ENCODE measurements at regions not wholly inside any gene's neighbourhood (a gene's known extent, or its start where the extent isn't known, plus 50 kb on each side); places are given as distances from the start of the nearest gene placed in this dataset.

DNA sequence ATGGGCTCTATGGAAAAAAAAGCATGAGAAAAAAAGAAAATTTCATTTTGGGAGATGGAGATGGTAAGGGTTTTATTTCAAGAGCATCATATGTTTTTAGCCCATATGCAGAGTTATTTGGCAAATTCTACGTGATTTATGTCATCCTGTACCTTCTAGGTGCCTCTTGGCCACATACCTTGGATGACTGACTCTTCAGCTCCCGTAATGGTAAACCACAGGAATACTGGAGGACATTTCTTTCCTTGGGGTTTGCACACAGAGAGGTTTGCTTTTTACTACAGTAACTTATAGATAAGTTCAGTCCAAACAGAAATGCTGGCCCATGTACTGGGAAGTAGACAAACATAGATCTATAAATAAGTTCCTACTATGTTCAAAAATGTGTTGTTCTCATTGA, 132.2 kb downstream of the SH3BGRL2 start:
- Histone ChIP-seq H3K27ac (ENCODE audit: low read depth, low read length) (no peak overlapping the region), H3K27me3 (ENCODE audit: control insufficient read depth in 1 of 2, insufficient read depth in 2 of 2, low read length in 2 of 2) (no peaks in the 10 kb centered on the region), H3K4me3 (ENCODE audit: low read depth in 1 of 2, low read length in 2 of 2) (no peak overlapping the region), H3K9ac (ENCODE audit: low read length) (no peak overlapping the region), H3K36me3 (ENCODE audit: insufficient read depth, low read length) (no peaks in the 10 kb centered on the region), H3K4me1 (ENCODE audit: insufficient read depth, low read length) (no peaks in the 10 kb centered on the region), H3K9me3 (ENCODE audit: low read length) (no peaks in the 10 kb centered on the region)

DNA sequence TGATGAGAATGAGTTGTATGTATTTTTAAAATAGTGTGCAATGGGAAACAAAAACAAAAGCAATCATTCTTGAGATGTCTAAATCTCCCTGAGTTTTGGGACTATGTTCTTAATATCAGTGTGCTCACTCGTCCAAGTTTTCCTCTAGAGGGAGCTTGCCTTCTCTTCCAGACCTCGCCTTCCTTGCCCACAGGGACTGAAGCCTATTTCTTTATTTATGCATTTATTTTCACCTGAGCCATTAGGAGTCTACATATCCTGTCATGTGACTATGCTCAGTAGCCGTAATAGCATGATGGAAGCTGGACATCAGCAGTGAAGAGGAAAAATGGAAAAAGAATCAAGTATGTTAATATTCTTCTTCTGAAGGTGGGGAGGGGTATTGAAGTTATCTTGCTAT, 131.2 kb downstream of the SH3BGRL2 start:
- Histone ChIP-seq H3K9ac (ENCODE audit: low read length) (no peak overlapping the region), H3K4me3 (ENCODE audit: low read depth in 1 of 2, low read length in 2 of 2) (no peak overlapping the region), H3K27ac (ENCODE audit: low read depth, low read length) (no peak overlapping the region), H3K4me1 (ENCODE audit: insufficient read depth, low read length) (no peaks in the 10 kb centered on the region), H3K36me3 (ENCODE audit: insufficient read depth, low read length) (no peaks in the 10 kb centered on the region), H3K9me3 (ENCODE audit: low read length) (no peaks in the 10 kb centered on the region), H3K27me3 (ENCODE audit: control insufficient read depth in 1 of 2, insufficient read depth in 2 of 2, low read length in 2 of 2) (no peaks in the 10 kb centered on the region)

DNA sequence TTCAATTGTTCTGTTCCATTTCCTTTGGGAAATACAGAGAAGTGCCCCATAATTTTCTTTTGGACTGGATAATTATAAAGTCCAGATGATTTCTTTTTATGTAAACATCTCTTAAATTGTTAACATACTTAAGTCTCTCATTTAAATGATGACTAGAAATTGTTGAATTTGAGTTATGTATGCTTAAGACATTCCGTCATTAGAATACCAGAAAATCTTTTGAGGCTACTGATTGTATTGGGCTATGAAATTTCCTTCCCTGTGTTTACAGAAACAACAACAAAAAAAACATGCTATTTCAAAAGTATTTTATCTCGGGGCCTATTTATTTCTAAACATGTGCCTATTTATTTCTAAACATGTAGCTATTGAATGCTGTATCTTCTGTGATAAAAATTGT, 125.4 kb downstream of the SH3BGRL2 start:
- no peaks in the 10 kb centered on the region for H3K4me1 ChIP-seq (ENCODE audit: insufficient read depth, low read length)
- no peak overlapping the region for H3K4me3 ChIP-seq (ENCODE audit: low read depth in 1 of 2, low read length in 2 of 2)
- no peak overlapping the region for H3K9ac ChIP-seq (ENCODE audit: low read length)
- H3K27ac ChIP-seq (ENCODE audit: low read depth, low read length), result no peak overlapping the region
- no peaks in the 10 kb centered on the region for H3K9me3 ChIP-seq (ENCODE audit: low read length)
- no peaks in the 10 kb centered on the region for H3K27me3 ChIP-seq (ENCODE audit: control insufficient read depth in 1 of 2, insufficient read depth in 2 of 2, low read length in 2 of 2)
- no peaks in the 10 kb centered on the region for H3K36me3 ChIP-seq (ENCODE audit: insufficient read depth, low read length)

DNA sequence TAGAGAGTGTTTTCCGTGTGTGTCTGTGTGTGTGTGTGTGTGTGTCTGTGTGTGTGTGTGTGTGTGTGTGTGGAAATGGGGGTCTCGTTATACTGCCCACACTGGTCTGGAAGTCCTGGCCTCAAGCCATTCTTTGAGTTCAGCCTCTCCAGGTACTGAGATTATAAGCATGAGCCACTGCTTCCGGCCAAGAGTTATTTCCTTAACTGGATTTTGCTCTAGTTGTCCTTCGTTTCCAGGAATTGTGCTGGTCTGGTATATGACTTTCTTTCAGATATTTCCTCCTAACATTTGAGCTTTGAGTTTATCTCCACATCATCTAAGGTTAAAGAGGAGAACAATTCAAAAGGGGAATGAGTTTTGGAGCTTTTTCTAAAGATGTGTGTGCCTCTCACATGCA, 124.8 kb downstream of the SH3BGRL2 start:
- H3K27ac ChIP-seq (ENCODE audit: low read depth, low read length), result no peak overlapping the region
- no peaks in the 10 kb centered on the region for H3K36me3 ChIP-seq (ENCODE audit: insufficient read depth, low read length)
- no peak overlapping the region for H3K4me3 ChIP-seq (ENCODE audit: low read depth in 1 of 2, low read length in 2 of 2)
- H3K9me3 ChIP-seq (ENCODE audit: low read length), result no peaks in the 10 kb centered on the region
- H3K4me1 ChIP-seq (ENCODE audit: insufficient read depth, low read length), result no peaks in the 10 kb centered on the region
- H3K9ac ChIP-seq (ENCODE audit: low read length), result no peak overlapping the region
- no peaks in the 10 kb centered on the region for H3K27me3 ChIP-seq (ENCODE audit: control insufficient read depth in 1 of 2, insufficient read depth in 2 of 2, low read length in 2 of 2)
